Body of pancreas (tissue), 4 donors: ENCODE measurements at regions not wholly inside any gene's neighbourhood (a gene's known extent, or its start where the extent isn't known, plus 50 kb on each side); places are given as distances from the start of the nearest gene placed in this dataset.

Experiments used
- CTCF ChIP-seq, 7 experiments: fragments of 450-650 bp in 4 of 7; fragments of 200-600 bp in 3 of 7; sonication (generic) in 3 of 7; IDR thresholded peaks; one replicate each; pipeline ENCODE4 v1.5.1; 2016 to 2019; ENCODE audit warnings: antibody characterized with exemption in 7 of 7
- POLR2A ChIP-seq, 3 donors: fragments of 450-650 bp; IDR thresholded peaks; one replicate each; pipeline ENCODE4 v1.6.1; 2016; ENCODE audit warnings: antibody characterized with exemption in 3 of 3, mild to moderate bottlenecking in 2 of 3

- TF ChIP-seq CTCF (IDR thresholded peaks at IDR 0.05) (no peak), POLR2A (IDR thresholded peaks at IDR 0.05) (no peak)
These were observed 69.6 kb upstream of the BARHL2 start for GRCh38 chr1:90786709-90787108.
